Renal pelvis (tissue), 1 donor: ENCODE measurements at regions not wholly inside any gene's neighbourhood (a gene's known extent, or its start where the extent isn't known, plus 50 kb on each side); places are given as distances from the start of the nearest gene placed in this dataset.
"Not testable (repeated sequence)": the region's sequence is repeated elsewhere in the genome, so short reads cannot be mapped to it uniquely, and the experiment has no call there.

ENCODE experiments used
- DNase-seq: peaks from one replicate; pipeline ENCODE4 v3.0.0-alpha.2; 2013

- no peak for DNase-seq
Measured at GRCh38 chr4:84224522-84224921, 274.6 kb downstream of the NKX6-1 start.

- no peak for DNase-seq
Measured at GRCh38 chr4:84221704-84222103, 277.4 kb downstream of the NKX6-1 start.

- no peak for DNase-seq
Measured at GRCh38 chr4:84220990-84221389, 278.1 kb downstream of the NKX6-1 start.

GRCh38 chr4:84219656-84220055 lies 279.4 kb downstream of the NKX6-1 start:
- no peak for DNase-seq

- no peak for DNase-seq
Measured at GRCh38 chr4:84218031-84218430, 281.1 kb downstream of the NKX6-1 start.

- no peak for DNase-seq
Measured at GRCh38 chr4:84215217-84215616, 283.9 kb downstream of the NKX6-1 start.

- not testable (repeated sequence) for DNase-seq
Measured at GRCh38 chr4:84206226-84206625, 292.9 kb downstream of the NKX6-1 start.

GRCh38 chr4:84189144-84189543 lies 309.9 kb downstream of the NKX6-1 start:
- no peak for DNase-seq

GRCh38 chr4:84179409-84179808 lies 319.7 kb downstream of the NKX6-1 start:
- no peak for DNase-seq

GRCh38 chr4:84177831-84178542 lies 321.1 kb downstream of the NKX6-1 start:
- no peak for DNase-seq

- no peak for DNase-seq
Measured at GRCh38 chr4:84176016-84176415, 323.1 kb downstream of the NKX6-1 start.

- no peak for DNase-seq
Measured at GRCh38 chr4:84171871-84172270, 327.2 kb downstream of the NKX6-1 start.

GRCh38 chr4:84167564-84167963 lies 331.5 kb downstream of the NKX6-1 start:
- DNase-seq: no peak

- DNase-seq: no peak
Measured at GRCh38 chr4:84167093-84167492, 332.0 kb downstream of the NKX6-1 start.

- DNase-seq: no peak
Measured at GRCh38 chr4:84166486-84166885, 332.6 kb downstream of the NKX6-1 start.

GRCh38 chr4:84164201-84164600 lies 334.9 kb downstream of the NKX6-1 start:
- DNase-seq: no peak

- no peak for DNase-seq
Measured at GRCh38 chr4:84159762-84160161, 339.3 kb downstream of the NKX6-1 start.

GRCh38 chr4:84158670-84159069 lies 340.4 kb downstream of the NKX6-1 start:
- no peak for DNase-seq

GRCh38 chr4:84151574-84151973 lies 347.5 kb downstream of the NKX6-1 start:
- no peak for DNase-seq

- no peak for DNase-seq
Measured at GRCh38 chr4:84150177-84150576, 348.9 kb downstream of the NKX6-1 start.

- DNase-seq: no peak
Measured at GRCh38 chr4:84147831-84148230, 351.3 kb downstream of the NKX6-1 start.

GRCh38 chr4:84146300-84146959 lies 352.7 kb downstream of the NKX6-1 start:
- DNase-seq: peak; percentile 19

GRCh38 chr4:84145176-84145575 lies 353.9 kb downstream of the NKX6-1 start:
- DNase-seq: no peak

GRCh38 chr4:84126911-84127310 lies 372.2 kb downstream of the NKX6-1 start:
- not testable (repeated sequence) for DNase-seq
